ENCODE measurements at regions not wholly inside any gene's neighbourhood (a gene's known extent, or its start where the extent isn't known, plus 50 kb on each side); places are given as distances from the start of the nearest gene placed in this dataset.

GRCh38 chr2:133992454-133992853 is 261.4 kb upstream of the MGAT5 start:
- TF ChIP-seq, protein P1, sequence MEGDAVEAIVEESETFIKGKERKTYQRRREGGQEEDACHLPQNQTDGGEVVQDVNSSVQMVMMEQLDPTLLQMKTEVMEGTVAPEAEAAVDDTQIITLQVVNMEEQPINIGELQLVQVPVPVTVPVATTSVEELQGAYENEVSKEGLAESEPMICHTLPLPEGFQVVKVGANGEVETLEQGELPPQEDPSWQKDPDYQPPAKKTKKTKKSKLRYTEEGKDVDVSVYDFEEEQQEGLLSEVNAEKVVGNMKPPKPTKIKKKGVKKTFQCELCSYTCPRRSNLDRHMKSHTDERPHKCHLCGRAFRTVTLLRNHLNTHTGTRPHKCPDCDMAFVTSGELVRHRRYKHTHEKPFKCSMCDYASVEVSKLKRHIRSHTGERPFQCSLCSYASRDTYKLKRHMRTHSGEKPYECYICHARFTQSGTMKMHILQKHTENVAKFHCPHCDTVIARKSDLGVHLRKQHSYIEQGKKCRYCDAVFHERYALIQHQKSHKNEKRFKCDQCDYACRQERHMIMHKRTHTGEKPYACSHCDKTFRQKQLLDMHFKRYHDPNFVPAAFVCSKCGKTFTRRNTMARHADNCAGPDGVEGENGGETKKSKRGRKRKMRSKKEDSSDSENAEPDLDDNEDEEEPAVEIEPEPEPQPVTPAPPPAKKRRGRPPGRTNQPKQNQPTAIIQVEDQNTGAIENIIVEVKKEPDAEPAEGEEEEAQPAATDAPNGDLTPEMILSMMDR (IDR thresholded peaks at IDR 0.05): no peak
- TF ChIP-seq EZH2 (IDR thresholded peaks at IDR 0.05; ENCODE audit: borderline replicate concordance, insufficient read depth, low read depth, low read length, poor library complexity, severe bottlenecking): no peak
